ENCODE measurements at regions not wholly inside any gene's neighbourhood (a gene's known extent, or its start where the extent isn't known, plus 50 kb on each side); places are given as distances from the start of the nearest gene placed in this dataset.
"Not testable (repeated sequence)": the region's sequence is repeated elsewhere in the genome, so short reads cannot be mapped to it uniquely, and the experiment has no call there.

DNA sequence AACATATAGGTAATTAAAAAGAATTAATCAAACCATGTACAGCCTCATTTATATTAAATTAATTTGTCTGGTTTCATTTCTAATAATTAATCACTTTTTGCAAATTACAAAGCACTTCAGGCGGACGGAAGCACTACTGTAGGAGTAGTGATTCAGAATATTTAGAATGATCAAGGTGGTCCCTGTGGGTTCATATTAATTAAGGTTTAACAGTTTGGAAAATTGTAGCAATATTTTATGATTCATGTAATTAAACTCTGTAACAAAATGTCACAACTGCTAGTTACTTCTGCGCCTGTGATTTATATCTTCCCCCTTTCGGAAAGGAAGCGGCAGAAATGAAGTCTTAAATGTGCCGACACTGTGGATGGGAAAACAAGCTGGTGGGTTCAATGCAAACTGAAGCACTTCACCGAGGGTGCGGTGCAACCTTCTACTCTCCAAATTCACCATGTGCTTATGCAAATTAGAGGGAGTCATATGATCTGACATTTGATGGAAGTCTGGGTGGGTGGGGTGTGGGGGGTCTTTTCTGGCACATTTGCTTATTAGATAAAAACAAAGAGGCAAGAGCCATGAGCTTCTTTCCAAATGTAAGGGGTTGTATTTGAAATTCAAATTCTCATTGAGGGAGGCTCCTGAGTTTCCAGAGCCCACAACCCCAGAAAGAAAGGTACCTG, 679.4 kb downstream of the TOX3 start:
- DNase-seq (ENCODE audit: low read depth in 1 of 2, low spot score in 1 of 2): no peak

- no peak for DNase-seq (ENCODE audit: low read depth in 1 of 2, low spot score in 1 of 2)
These were observed 682.4 kb downstream of the TOX3 start for GRCh38 chr16:51864575-51864974.

DNA sequence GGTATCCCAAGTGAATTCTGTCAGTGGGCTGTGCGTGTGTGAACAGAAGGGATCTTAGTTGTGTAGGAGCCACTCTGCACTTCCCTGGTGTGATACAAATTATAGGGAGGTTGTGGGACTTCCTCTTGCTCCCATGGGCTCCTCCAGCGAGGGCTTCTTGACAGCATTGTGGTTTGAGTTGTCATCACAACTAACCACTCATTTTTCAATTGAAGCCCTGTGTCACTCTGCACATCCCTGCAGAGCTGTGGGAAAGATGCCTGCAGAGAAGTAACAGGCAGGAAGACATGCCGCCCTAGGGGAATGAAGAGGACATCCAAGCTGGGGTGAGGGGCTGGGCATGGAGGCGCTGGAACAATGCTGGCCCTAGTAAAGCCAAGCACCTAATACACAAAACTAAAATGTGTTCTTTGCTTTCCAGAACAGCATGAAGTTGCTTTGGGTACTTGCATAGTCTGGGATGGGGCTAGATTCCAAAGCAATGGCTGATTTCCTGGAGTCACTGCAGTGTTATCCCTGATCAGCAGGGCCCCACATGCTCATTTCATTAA, 692.5 kb downstream of the TOX3 start:
- no peak for DNase-seq (ENCODE audit: low read depth in 1 of 2, low spot score in 1 of 2)

GRCh38 chr16:51853586-51853985, 693.4 kb downstream of the TOX3 start:
- DNase-seq (ENCODE audit: low read depth in 1 of 2, low spot score in 1 of 2): no peak

DNA sequence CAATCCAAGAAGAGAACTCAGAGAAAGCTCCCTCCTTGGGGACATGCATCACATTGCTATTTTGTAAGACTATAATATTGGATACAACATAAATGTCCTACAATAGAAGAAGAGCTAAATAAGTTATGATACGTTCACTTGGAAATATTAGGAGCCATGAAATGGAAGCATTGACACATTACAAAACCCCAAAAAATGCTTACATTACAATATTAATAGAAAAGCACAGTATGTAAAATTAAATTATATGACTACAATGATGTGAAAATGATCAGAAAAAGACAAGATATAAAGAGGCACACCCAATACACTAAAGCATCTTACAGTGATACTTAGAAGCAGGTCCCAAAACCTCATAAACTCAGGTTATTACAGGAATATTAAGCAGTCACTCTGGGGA, 694.1 kb downstream of the TOX3 start:
- DNase-seq (ENCODE audit: low read depth in 1 of 2, low spot score in 1 of 2): no peak

- DNase-seq (ENCODE audit: low read depth in 1 of 2, low spot score in 1 of 2): no peak
These were observed 695.8 kb downstream of the TOX3 start for GRCh38 chr16:51851111-51851510.

- DNase-seq (ENCODE audit: low read depth in 1 of 2, low spot score in 1 of 2): no peak
These were observed 697.2 kb downstream of the TOX3 start for GRCh38 chr16:51849715-51850114.

DNA sequence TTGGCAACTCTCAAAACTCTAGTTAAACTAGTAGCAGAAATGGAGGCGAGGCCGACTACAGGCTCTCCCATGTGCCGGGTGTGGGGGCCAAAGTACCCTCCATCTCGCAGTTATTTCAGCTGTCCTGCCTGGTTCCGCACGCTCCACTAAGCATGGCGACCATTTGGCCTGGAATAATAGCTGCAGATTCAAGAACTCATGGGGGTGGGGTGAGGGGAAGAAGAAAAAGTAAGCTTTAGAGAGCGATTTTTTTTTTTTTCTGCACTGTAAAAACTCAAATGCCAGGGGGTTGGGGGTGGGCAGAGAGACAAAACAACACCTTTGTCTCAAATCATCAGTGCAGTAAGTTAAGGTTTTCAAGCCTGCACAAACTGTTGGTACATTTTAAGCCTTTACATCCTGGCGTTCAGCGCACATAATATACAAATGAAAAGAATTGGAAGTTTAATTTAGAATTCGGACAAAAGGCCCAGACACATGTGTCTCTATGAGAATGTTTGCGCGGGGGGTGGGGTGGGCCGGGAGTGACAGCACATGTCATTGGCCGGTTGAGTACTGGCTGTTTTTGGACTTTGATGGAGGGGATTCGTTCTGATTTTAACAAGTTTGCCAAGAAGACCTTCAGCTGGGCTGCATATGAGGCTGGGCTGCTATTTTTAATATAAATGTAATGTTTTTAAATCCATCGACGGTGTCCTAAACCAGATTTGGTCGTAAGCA, 694.7 kb upstream of the SALL1 start:
- DNase-seq (ENCODE audit: low read depth in 1 of 2, low spot score in 1 of 2): no peak

DNA sequence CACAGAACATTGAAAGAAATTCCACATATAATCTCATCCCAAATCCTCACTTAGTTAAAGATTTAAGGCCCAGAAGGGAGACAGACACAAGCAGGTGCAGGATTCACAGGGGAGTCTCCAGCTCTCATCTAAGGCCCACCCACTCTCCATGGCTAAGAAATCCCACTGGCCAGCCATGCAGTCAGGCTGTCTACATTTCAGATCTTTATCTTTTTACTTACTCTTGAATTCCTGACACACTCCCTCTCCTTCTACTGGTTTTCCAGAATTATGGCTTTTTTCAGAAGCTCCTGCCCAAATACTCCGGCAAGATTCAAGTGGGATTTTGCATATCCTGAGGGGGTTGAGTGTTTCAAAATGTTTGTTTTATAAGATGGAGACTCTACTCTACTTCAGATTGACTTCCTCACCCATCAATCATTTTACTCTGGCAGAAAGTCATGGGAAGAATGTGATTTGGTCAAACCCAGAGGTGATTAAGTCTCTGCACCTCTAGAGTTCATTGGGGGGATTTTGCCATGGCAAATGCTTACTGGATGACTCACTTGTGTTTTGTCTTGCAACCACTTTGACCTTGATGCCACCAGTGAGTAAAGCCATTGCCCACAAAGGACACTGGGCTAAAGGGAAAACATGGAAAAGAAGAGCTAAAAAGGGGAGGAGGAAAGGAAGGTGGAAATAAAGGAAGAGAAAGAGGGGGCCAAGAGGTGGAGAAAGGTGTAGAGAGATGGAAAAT, 688.8 kb upstream of the SALL1 start:
- DNase-seq (ENCODE audit: low read depth in 1 of 2, low spot score in 1 of 2): no peak

DNA sequence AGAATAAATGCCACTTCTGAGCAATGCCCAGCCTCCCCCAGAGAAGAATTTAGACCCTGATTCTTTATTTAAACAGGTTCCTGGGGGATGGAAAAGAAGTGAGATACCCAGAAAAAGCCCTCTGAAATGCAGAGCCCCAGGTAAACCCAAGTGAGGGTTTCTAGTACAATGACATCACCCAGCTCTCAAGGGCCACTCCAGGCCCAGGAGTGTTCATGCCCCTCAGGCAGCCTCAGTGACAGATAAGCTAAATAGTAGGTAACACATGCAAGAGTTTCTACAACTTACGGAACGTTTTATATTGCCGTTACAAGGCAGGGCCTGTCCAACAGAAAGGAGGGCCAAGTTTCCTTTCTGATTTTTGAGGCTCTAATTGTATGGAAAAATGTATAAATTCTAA, 683.7 kb upstream of the SALL1 start:
- no peak for DNase-seq (ENCODE audit: low read depth in 1 of 2, low spot score in 1 of 2)

DNA sequence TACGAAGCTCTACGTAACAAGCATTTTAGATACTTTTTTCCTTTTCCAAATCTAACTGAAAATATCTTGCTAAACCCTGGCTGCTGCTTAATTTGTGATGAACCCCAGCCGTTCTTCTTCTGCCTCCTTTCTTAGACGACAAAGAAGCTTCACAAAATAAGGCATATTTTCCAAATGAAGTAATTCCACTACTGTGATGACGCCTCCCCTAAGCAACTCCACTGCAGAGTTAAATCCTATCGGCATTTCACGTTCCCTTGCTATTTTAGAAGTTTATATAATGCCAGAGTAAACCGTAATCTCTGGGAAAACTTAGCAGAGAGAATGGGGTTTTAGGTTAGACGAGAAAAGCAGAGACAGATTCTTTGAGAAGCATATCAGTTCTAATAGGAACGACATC, 683.1 kb upstream of the SALL1 start:
- DNase-seq (ENCODE audit: low read depth in 1 of 2, low spot score in 1 of 2): no peak

DNA sequence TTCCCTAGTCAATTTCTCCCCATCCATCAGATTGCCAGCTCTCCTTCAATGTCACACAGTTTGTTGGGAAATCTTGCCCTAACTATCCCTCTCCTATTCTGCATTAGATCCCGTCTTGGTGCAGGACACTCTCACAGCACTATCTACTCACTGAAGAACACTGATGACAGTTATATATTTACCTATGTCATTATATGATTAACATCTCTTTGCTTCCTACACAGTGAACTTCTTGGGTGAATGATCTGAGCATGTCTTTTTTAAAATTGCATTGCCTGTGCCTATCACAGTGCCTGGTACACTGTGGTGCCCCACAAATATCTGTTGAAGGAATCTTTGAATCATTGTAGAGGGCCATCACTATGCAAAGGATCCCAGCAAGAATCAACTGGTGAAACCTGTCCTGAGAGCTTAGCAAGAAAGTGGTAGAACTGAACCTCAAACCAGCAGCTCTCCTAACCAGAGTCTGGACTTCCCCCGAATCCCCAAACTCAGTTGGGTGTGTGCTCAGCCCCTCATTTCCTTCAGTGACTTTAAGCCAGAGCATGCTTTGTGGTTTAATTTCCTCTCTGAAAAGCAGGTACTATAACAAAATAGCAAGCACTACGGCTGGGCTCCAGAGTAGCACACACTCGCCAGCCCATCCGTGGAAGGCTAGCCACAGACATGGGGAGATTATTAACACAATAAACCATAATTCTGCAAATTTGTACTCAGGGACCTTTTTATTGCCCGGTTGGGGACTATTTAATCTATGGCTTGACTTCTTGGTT, 680.7 kb upstream of the SALL1 start:
- DNase-seq (ENCODE audit: low read depth in 1 of 2, low spot score in 1 of 2): no peak

- DNase-seq (ENCODE audit: low read depth in 1 of 2, low spot score in 1 of 2): not testable (repeated sequence)
These were observed 680.0 kb upstream of the SALL1 start for GRCh38 chr16:51831034-51831433.

DNA sequence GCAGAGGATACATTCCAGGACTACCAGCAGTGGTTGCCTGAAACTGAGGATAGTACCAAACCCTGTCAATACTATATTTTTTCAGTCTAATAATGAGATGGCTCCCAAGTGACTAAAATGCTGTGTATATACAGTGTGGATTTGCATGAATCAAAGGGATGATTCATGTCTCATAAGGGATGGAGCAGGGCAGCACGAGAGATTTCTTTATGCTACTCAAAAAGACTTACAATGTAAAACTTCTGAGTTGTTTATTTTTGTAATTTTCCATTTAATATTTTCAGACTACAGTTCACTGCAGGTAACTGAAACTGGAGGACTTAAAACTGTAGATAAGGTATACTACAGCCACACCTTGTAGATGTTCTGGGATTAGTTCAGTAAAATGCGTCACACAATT, 674.7 kb upstream of the SALL1 start:
- DNase-seq (ENCODE audit: low read depth in 1 of 2, low spot score in 1 of 2): no peak

- DNase-seq (ENCODE audit: low read depth in 1 of 2, low spot score in 1 of 2): no peak
These were observed 671.4 kb upstream of the SALL1 start for GRCh38 chr16:51822471-51822870.

DNA sequence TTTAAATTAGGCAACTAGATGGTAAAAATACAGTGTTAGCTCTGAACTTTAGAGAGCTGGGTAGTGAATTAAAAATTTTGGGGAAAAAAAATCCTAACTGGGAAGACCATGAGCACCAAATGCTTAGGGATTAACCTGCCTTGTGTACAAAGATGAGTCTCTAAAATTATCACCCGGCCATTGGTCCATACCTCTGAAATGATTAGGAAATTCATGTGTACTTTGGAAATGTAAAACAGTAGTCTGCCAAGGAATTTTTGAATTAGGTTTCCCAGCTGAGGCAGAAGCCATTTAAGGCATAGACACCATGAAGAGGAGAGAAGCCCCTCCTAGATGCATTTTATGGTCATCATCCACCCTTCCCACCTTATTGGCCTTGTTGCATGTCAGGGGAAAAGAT, 670.5 kb upstream of the SALL1 start:
- DNase-seq (ENCODE audit: low read depth in 1 of 2, low spot score in 1 of 2): no peak

GRCh38 chr16:51820176-51820575, 669.1 kb upstream of the SALL1 start:
- no peak for DNase-seq (ENCODE audit: low read depth in 1 of 2, low spot score in 1 of 2)

DNA sequence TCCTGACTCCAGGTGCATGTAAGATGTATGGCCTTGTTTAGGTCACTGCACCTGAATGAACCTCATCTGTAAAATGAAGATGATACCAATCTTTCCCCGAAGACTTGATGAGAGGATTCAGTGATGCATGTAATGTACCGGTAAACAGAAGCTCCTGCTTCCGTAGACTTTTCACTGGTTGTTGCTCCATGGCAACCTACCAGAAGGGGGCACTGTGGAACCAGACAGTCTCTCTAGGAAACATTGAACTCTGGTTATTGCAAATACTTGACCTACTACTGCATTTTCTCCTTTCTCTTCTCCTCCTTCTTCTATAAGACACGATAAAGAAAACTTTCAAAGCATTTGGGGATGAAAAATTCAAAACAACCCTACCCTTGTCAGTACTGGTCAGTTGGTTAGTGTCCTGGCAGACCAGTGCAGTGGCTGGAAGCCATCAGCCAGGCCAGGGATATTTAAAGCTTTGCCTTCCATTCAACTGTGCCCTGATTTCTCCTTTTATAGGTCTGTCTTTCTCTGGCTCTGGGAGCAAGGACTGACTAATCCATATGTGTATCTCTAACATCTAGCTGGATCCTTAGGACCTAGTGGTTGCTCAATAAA, 667.4 kb upstream of the SALL1 start:
- no peak for DNase-seq (ENCODE audit: low read depth in 1 of 2, low spot score in 1 of 2)

DNA sequence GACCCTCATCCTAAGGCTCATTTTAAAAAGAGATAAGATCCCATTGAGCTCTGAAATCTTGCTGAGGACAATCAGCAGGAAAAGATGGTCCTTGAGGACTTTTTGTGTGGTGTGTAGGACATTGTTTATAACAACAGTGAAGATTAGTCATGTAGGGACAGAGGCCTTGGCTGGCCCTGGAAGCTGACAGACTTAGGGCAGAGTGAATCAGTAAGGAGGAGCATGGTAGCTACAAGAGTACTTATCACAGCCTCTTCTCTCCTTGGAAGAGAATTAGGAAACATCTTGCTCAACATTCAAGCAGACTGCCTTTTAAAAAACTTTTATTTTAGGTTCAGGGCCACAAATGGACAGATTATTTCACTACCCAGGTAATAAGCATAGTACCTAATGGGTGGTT, 665.9 kb upstream of the SALL1 start:
- no peak for DNase-seq (ENCODE audit: low read depth in 1 of 2, low spot score in 1 of 2)

GRCh38 chr16:51815523-51815922, 664.5 kb upstream of the SALL1 start:
- DNase-seq (ENCODE audit: low read depth in 1 of 2, low spot score in 1 of 2): no peak

DNA sequence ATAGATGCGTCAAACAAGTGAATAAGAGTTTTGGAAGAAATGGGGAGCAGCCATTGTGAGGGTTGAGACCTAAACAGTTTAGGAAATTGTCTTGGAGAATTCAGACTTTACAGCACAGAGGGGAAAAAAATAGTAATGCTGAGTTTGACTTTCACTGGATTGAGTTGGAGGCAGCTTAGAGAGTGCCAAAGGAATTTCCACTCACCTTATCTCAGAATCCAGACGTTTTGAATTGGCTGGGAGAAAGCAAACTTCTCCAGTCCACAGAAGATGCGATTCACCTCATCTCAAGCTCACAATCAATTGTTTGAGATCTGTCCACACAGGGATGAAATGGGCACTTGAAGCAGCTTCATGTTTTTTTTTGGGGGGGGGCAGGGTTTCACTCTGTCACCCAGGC, 663.5 kb upstream of the SALL1 start:
- no peak for DNase-seq (ENCODE audit: low read depth in 1 of 2, low spot score in 1 of 2)

All from stimulated activated CD4-positive, alpha-beta T cell treated with anti-CD3 and anti-CD28 coated beads, Interleukin-15, amount 100 ng/mL, for 1 hour (primary cell).